K562 (cell line): ENCODE measurements at regions not wholly inside any gene's neighbourhood (a gene's known extent, or its start where the extent isn't known, plus 50 kb on each side); places are given as distances from the start of the nearest gene placed in this dataset.

Source experiments
- ATAC-seq: fragments of 200-7000 bp; cut with Tn5 transposase; 3 replicates; pipeline ENCODE4 v1.9.1; 2020; ENCODE audit warnings: moderate library complexity
- BruUV-seq: library from RNA; stranded (reverse); fragments of 400-500 nt; replicated peaks from 2 replicates; lab custom pipeline; 2021; lab: Mats Ljungman, UMichigan
- CTCF ChIA-PET: fragments of 300-600 bp; formaldehyde crosslinking; extraction: SDS; loops from one replicate; lab custom pipeline; 2021; ENCODE audit warnings: low intra/inter-chr PET ratio; lab: Yijun Ruan, JAX
- POLR2A ChIA-PET: fragments of 300-600, 350-650 bp; sonication (Branson Sonifier 250); formaldehyde crosslinking; extraction: SDS; loops from one replicate; lab custom pipeline; 2021; ENCODE audit warnings: antibody characterized with exemption, inconsistent platforms; lab: Yijun Ruan, JAX
- DNase-seq, 4 experiments: peaks; one replicate each; pipeline versions ENCODE4 v3.0.0 to v3.0.0-alpha.2; 2011 to 2018; ENCODE audit warnings: low spot score in 3 of 4, mixed read lengths in 3 of 4; ENCODE audit errors: extremely low read depth in 1 of 4
- FAIRE-seq: peaks from 2 replicates; lab custom pipeline; 2011; peaks lifted over from hg19 to GRCh38; lab: Jason Lieb, UNC
- H2AFZ ChIP-seq: 2 replicates; pipeline ENCODE4 v1.6.0; 2011; ENCODE audit warnings: low read depth, low read length, control low read depth, inconsistent platforms
- H3K27ac ChIP-seq: fragments of 200-600 bp; 3 replicates; pipeline ENCODE4 v1.8.0; 2011; ENCODE audit warnings: low read depth, mild to moderate bottlenecking, control low read depth, inconsistent platforms, low read length, moderate library complexity, mixed read lengths; ENCODE audit errors: extremely low read depth
- H3K27me3 ChIP-seq, 2 experiments: fragments of 300-600 bp in 1 of 2; 2 replicates in 1 of 2; 3 replicates in 1 of 2; pipeline versions ENCODE4 v1.6.0 to v1.8.0; 2011; ENCODE audit warnings: inconsistent platforms in 2 of 2, low read length in 2 of 2, mild to moderate bottlenecking in 1 of 2, mixed read lengths in 1 of 2, moderate library complexity in 1 of 2; ENCODE audit not compliant: control insufficient read depth in 2 of 2, insufficient read depth in 2 of 2
- H3K36me3 ChIP-seq: fragments of 300-600 bp; 3 replicates; pipeline ENCODE4 v1.8.0; 2011; ENCODE audit warnings: mild to moderate bottlenecking, low read length, inconsistent platforms; ENCODE audit not compliant: control insufficient read depth, insufficient read depth
- H3K4me1 ChIP-seq, 2 experiments: fragments of 200-600 bp in 1 of 2; replicated peaks in 1 of 2; 2 replicates in 1 of 2; 3 replicates in 1 of 2; pipeline versions ENCODE4 v1.5.1 to v1.8.0; 2011; ENCODE audit warnings: inconsistent platforms in 2 of 2, low read length in 2 of 2, mild to moderate bottlenecking in 1 of 2, mixed read lengths in 1 of 2, moderate library complexity in 1 of 2; ENCODE audit not compliant: control insufficient read depth in 2 of 2, insufficient read depth in 2 of 2
- H3K4me2 ChIP-seq: 2 replicates; pipeline ENCODE4 v1.6.1; 2011; ENCODE audit warnings: low read length, control low read depth, inconsistent platforms, mixed read lengths; ENCODE audit not compliant: insufficient read depth
- H3K4me3 ChIP-seq: fragments of 200-600 bp; sonication (generic), shearing (Covaris generic); 2 replicates; pipeline ENCODE4 v1.5.1; 2016; ENCODE audit warnings: control low read depth, inconsistent platforms
- H3K79me2 ChIP-seq: fragments of 200-600 bp; 3 replicates; pipeline ENCODE4 v1.8.0; 2011; ENCODE audit warnings: low read length, inconsistent platforms; ENCODE audit not compliant: control insufficient read depth, insufficient read depth
- H3K9ac ChIP-seq, 2 experiments: 2 replicates each; pipeline versions ENCODE4 v1.6.0 to v1.6.1; 2011; ENCODE audit warnings: low read depth in 2 of 2, low read length in 2 of 2, control low read depth in 1 of 2, inconsistent platforms in 1 of 2, mild to moderate bottlenecking in 1 of 2, mixed read lengths in 1 of 2; ENCODE audit not compliant: insufficient read depth in 1 of 2
- H3K9me1 ChIP-seq: one replicate; pipeline ENCODE4 v1.6.0; 2011; ENCODE audit warnings: inconsistent platforms, mild to moderate bottlenecking, low read length, moderate library complexity; ENCODE audit not compliant: control insufficient read depth, insufficient read depth
- H3K9me3 ChIP-seq: replicated peaks from 2 replicates; pipeline ENCODE4 v1.5.1; 2011; ENCODE audit warnings: low read depth, low read length, inconsistent platforms; ENCODE audit not compliant: control insufficient read depth, insufficient read depth
- H4K20me1 ChIP-seq: replicated peaks from 2 replicates; pipeline ENCODE4 v1.6.1; 2011; ENCODE audit warnings: low read length, inconsistent platforms, mixed read lengths; ENCODE audit not compliant: control insufficient read depth, insufficient read depth
- ASH1L ChIP-seq: fragments of 450-650 bp; IDR thresholded peaks from 2 replicates; pipeline ENCODE4 v1.6.1; 2018; ENCODE audit warnings: borderline replicate concordance, mild to moderate bottlenecking, low read depth; ENCODE audit not compliant: partially characterized antibody
- CC2D1A ChIP-seq: fragments of 450-650 bp; IDR thresholded peaks from 2 replicates; pipeline ENCODE4 v1.6.1; 2017; ENCODE audit warnings: mild to moderate bottlenecking
- ELF2 ChIP-seq: fragments of 250-450 bp; sonication (Bioruptor Pico); IDR thresholded peaks from 2 replicates; pipeline ENCODE4 v1.5.0; 2021; ENCODE audit warnings: mild to moderate bottlenecking
- ERF ChIP-seq: fragments of 450-650 bp; formaldehyde crosslinking; IDR thresholded peaks from 2 replicates; pipeline ENCODE4 v1.4.0; 2020; ENCODE audit warnings: mild to moderate bottlenecking, mixed read lengths
- HCFC1 ChIP-seq: IDR thresholded peaks from 2 replicates; pipeline ENCODE4 v1.6.1; 2012; ENCODE audit warnings: low read depth, low read length, improper control_type of control experiment
- MCM3 ChIP-seq: fragments of 450-650 bp; IDR thresholded peaks from 2 replicates; pipeline ENCODE4 v1.6.1; 2016
- NELFE ChIP-seq: IDR thresholded peaks from 2 replicates; pipeline ENCODE4 v1.6.1; 2011; ENCODE audit warnings: mild to moderate bottlenecking; ENCODE audit not compliant: insufficient read depth, insufficient read length
- NFATC3 ChIP-seq: fragments of 450-650 bp; IDR thresholded peaks from 2 replicates; pipeline ENCODE4 v1.6.1; 2017; ENCODE audit warnings: mild to moderate bottlenecking
- POLR2AphosphoS2 ChIP-seq: IDR thresholded peaks from 2 replicates; pipeline ENCODE4 v1.6.1; 2012; ENCODE audit warnings: low read length, improper control_type of control experiment
- SREBF1 ChIP-seq: fragments of 150-350 bp; IDR thresholded peaks from 2 replicates; pipeline ENCODE4 v1.6.1; 2014; ENCODE audit warnings: antibody characterized with exemption, low read depth, low read length, borderline replicate concordance
- TEAD2 ChIP-seq: fragments of 450-650 bp; IDR thresholded peaks from 2 replicates; pipeline ENCODE4 v1.6.1; 2016; ENCODE audit warnings: missing genetic modification characterization, control low read depth, missing compliant biosample characterization
- TGIF2 ChIP-seq: sonication (generic); formaldehyde crosslinking; IDR thresholded peaks from 2 replicates; pipeline ENCODE4 v1.8.1; 2022; ENCODE audit warnings: mild to moderate bottlenecking, missing genetic modification reagents, moderate library complexity
- USF2 ChIP-seq: sonication (generic); formaldehyde crosslinking; IDR thresholded peaks from 2 replicates; pipeline ENCODE4 v1.5.0; 2020; ENCODE audit warnings: missing genetic modification reagents
- ZBTB12 ChIP-seq: fragments of 250-450 bp; sonication (Bioruptor Pico); IDR thresholded peaks from 2 replicates; pipeline ENCODE4 v1.4.0; 2020
- ZNF212 ChIP-seq: fragments of 450-650 bp; formaldehyde crosslinking; IDR thresholded peaks from 2 replicates; pipeline ENCODE4 v1.4.0; 2020; ENCODE audit warnings: mild to moderate bottlenecking
- ZNF239 ChIP-seq: fragments of 250-450 bp; sonication (Bioruptor Pico); IDR thresholded peaks from 2 replicates; pipeline ENCODE4 v1.4.0; 2020; ENCODE audit warnings: mild to moderate bottlenecking
- ZNF583 ChIP-seq: fragments of 250-450 bp; sonication (Bioruptor Pico); IDR thresholded peaks from 2 replicates; pipeline ENCODE4 v1.4.0; 2020
- ZNF644 ChIP-seq: fragments of 200-800 bp; sonication (Bioruptor generic); IDR thresholded peaks from 2 replicates; pipeline ENCODE4 v1.6.1; 2016; ENCODE audit warnings: low read depth, missing genetic modification characterization, missing compliant biosample characterization
- WGBS: fragments of 100-300 bp; shearing (Covaris generic); methylation state at CpG from one replicate; pipeline ENCODE4 v1.1.6; 2016; ENCODE audit warnings: low coverage, mixed read lengths; ENCODE audit not compliant: insufficient coverage; ENCODE audit errors: missing lambda C conversion rate; 5-methylcytosine and 5-hydroxymethylcytosine counted together
- in situ Hi-C: fragments of 300-500 bp; cut with MboI; formaldehyde crosslinking; loops from 4 replicates; pipeline ENCODE4 v1.15.0; 2018; ENCODE audit warnings: inconsistent platforms, mixed read lengths
- intact Hi-C: fragments of 100-400 bp; cut with micrococcal nuclease; formaldehyde crosslinking; loops from 2 replicates; pipeline ENCODE4 v1.14.2; 2022
- TF ChIP-seq, protein P1 (sequence below): sonication (generic); formaldehyde crosslinking; IDR thresholded peaks from 2 replicates; pipeline ENCODE4 v1.8.0; 2022; ENCODE audit warnings: mild to moderate bottlenecking, missing genetic modification reagents

DNA sequence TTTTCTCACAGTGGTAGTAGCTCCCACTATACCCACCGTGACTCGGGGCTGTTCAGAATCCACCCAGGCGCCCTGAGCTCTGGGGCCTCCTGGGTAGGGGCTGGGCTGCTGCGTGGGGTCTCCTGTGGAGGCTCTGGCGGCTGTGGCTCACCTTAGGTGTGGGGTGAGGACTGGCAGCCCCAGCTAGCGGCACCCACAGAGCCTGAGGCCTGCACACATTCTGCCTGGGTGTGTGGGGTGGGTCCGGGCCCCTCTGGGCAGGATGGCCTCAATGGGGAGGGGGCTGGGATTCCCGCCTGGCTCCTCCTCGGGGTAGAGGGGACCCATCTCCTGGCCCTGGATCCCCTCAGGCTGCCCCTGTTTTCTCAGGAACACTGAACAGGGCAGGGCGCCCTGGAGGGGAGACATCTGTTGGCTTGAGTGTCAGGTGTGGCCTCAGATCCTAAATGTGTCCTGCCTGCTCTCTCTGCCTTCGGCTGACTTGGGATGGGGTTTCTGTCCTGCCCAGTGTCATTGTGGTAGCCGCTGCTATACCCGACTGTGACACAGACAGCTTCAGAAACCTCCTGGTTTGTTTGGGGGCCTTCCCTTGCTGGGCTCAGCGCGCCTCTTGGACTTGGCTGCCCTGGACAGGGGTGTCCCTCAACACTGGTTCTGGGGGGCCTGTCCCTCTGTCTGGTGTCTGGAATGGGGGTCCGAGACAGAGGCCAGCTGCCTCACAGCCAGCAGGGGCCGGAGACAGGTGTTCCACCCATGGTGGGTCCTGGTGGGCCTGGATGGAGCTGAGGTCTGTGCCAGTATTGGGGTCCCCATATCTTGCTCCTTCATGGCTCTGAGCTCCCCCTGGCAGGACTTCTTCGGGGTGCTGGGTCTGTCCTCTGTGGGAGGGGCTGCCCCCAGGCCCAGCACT is 354.9 kb downstream of the TMEM121 start:
- in situ Hi-C loops (no loop called here), intact Hi-C loops (no loop called here)
- TF ChIP-seq ZNF212, result no peak
- no peak for TF ChIP-seq NFATC3
- TF ChIP-seq, protein P1, sequence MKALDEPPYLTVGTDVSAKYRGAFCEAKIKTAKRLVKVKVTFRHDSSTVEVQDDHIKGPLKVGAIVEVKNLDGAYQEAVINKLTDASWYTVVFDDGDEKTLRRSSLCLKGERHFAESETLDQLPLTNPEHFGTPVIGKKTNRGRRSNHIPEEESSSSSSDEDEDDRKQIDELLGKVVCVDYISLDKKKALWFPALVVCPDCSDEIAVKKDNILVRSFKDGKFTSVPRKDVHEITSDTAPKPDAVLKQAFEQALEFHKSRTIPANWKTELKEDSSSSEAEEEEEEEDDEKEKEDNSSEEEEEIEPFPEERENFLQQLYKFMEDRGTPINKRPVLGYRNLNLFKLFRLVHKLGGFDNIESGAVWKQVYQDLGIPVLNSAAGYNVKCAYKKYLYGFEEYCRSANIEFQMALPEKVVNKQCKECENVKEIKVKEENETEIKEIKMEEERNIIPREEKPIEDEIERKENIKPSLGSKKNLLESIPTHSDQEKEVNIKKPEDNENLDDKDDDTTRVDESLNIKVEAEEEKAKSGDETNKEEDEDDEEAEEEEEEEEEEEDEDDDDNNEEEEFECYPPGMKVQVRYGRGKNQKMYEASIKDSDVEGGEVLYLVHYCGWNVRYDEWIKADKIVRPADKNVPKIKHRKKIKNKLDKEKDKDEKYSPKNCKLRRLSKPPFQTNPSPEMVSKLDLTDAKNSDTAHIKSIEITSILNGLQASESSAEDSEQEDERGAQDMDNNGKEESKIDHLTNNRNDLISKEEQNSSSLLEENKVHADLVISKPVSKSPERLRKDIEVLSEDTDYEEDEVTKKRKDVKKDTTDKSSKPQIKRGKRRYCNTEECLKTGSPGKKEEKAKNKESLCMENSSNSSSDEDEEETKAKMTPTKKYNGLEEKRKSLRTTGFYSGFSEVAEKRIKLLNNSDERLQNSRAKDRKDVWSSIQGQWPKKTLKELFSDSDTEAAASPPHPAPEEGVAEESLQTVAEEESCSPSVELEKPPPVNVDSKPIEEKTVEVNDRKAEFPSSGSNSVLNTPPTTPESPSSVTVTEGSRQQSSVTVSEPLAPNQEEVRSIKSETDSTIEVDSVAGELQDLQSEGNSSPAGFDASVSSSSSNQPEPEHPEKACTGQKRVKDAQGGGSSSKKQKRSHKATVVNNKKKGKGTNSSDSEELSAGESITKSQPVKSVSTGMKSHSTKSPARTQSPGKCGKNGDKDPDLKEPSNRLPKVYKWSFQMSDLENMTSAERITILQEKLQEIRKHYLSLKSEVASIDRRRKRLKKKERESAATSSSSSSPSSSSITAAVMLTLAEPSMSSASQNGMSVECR (CRISPR knock-in tag), result no peak
- TF ChIP-seq ZNF583 (CRISPR knock-in tag), result no peak
- TF ChIP-seq CC2D1A, result no peak
- no peak for TF ChIP-seq SREBF1
- TF ChIP-seq ELF2 (CRISPR knock-in tag), result no peak
- TF ChIP-seq MCM3, result no peak
- TF ChIP-seq TGIF2 (CRISPR knock-in tag), result no peak
- TF ChIP-seq NELFE, result no peak
- TF ChIP-seq TEAD2 (tag), result no peak
- TF ChIP-seq ZNF239 (CRISPR knock-in tag), result no peak
- no peak for TF ChIP-seq ASH1L
- no peak for TF ChIP-seq USF2 (CRISPR knock-in tag)
- TF ChIP-seq ZBTB12, result no peak
- no peak for TF ChIP-seq ZNF644 (tag)
- no peak for TF ChIP-seq POLR2AphosphoS2
- TF ChIP-seq HCFC1, result no peak
- no peak for TF ChIP-seq ERF (CRISPR knock-in tag)
- 5% methylated on average over 11 of the region's 18 CpGs for WGBS
- no peak overlapping the region for H3K4me2 ChIP-seq
- H4K20me1 ChIP-seq, result no peaks in the 10 kb centered on the region
- no peaks in the 10 kb centered on the region for H3K36me3 ChIP-seq
- no peaks in the 10 kb centered on the region for H3K4me1 ChIP-seq
- no peaks in the 10 kb centered on the region for H3K9me3 ChIP-seq
- H3K9ac ChIP-seq, result no peak overlapping the region
- no peak for ATAC-seq
- ChIA-PET CTCF (no interaction called here), POLR2A (no interaction called here)
- BruUV-seq, result no TSS peak
- H3K27me3 ChIP-seq, result peaks cover 0 to 13% of the 10 kb centered on the region in 2 experiments; a peak in 2 of 5 replicates
- H3K4me3 ChIP-seq, result no peak overlapping the region
- H3K9me1 ChIP-seq, result no peaks in the 10 kb centered on the region
- no peak for FAIRE-seq
- H2AFZ ChIP-seq, result no peak overlapping the region
- H3K79me2 ChIP-seq, result no peaks in the 10 kb centered on the region
- no peak overlapping the region for H3K27ac ChIP-seq
- DNase-seq, result no peak
